ENCODE measurements at regions not wholly inside any gene's neighbourhood (a gene's known extent, or its start where the extent isn't known, plus 50 kb on each side); places are given as distances from the start of the nearest gene placed in this dataset.

DNA sequence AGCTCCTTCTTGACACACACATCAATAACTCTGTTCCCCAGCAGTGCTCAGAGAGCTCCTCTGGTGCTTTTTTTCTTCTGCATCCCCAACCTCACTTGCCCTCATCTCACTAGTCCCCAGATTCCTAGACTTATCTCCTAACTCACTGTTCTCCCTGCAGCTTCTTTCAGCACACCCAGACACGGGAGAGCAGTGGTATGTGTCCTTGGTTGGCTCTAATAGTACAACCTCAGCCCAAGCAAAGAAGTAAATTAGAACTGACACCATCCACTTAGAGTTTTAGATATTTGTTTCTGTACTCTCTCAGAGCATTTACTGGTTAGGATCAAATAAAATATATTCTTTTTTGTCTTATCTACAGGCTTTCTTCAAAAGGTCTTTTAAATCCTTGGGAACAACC lies 201.4 kb upstream of the SNX7 start:
- DNase-seq: no peak
- Mint-ChIP-seq H3K27ac (no peak overlapping the region), H3K9me3 (peaks cover 0 to 2% (median 0%) of the 10 kb centered on the region in 7 donors), H3K36me3 (no peaks in the 10 kb centered on the region), H3K27me3 (ENCODE audit: low read depth in 3 of 3) (peaks cover 0 to 2% (median 1%) of the 10 kb centered on the region in 3 donors), H3K4me1 (peaks cover 7% of the 10 kb centered on the region), H3K4me3 (no peak overlapping the region)
- H3K36me3 ChIP-seq (replicated peaks in 1 of 2; ENCODE audit: control insufficient read depth in 1 of 2, insufficient read depth in 2 of 2, low read length in 2 of 2): no peaks in the 10 kb centered on the region
- no CpG with 5 or more reads among the region's 1 CpG for WGBS (ENCODE audit: insufficient coverage)
- no peaks in the 10 kb centered on the region for H3K79me2 ChIP-seq (ENCODE audit: insufficient read depth, low read length)
- no peaks in the 10 kb centered on the region for H4K20me1 ChIP-seq (ENCODE audit: insufficient read depth, low read length)
- intact Hi-C loops (cut with micrococcal nuclease): no loop called here
- no peak overlapping the region for H3K4me3 ChIP-seq (replicated peaks in 1 of 3; ENCODE audit: low read depth in 2 of 3, low read length in 3 of 3)
- H3K27ac ChIP-seq (ENCODE audit: low read depth in 1 of 2, low read length in 2 of 2): no peak overlapping the region
- H3K4me1 ChIP-seq (ENCODE audit: control insufficient read depth in 1 of 2, insufficient read depth in 2 of 2, low read length in 2 of 2): no peaks in the 10 kb centered on the region
- no peaks in the 10 kb centered on the region for H3K9me3 ChIP-seq (replicated peaks in 1 of 2; ENCODE audit: control insufficient read depth in 1 of 2, insufficient read depth in 1 of 2, low read length in 2 of 2)
- no peak overlapping the region for H3K9ac ChIP-seq (ENCODE audit: insufficient read depth, low read length, poor library complexity, severe bottlenecking)
- no peak overlapping the region for H2AFZ ChIP-seq (ENCODE audit: insufficient read depth, low read depth, low read length, poor library complexity, severe bottlenecking)
- no peaks in the 10 kb centered on the region for H3K27me3 ChIP-seq (ENCODE audit: control insufficient read depth in 2 of 2, insufficient read depth in 2 of 2, low read length in 2 of 2)
- TF ChIP-seq, protein P1, sequence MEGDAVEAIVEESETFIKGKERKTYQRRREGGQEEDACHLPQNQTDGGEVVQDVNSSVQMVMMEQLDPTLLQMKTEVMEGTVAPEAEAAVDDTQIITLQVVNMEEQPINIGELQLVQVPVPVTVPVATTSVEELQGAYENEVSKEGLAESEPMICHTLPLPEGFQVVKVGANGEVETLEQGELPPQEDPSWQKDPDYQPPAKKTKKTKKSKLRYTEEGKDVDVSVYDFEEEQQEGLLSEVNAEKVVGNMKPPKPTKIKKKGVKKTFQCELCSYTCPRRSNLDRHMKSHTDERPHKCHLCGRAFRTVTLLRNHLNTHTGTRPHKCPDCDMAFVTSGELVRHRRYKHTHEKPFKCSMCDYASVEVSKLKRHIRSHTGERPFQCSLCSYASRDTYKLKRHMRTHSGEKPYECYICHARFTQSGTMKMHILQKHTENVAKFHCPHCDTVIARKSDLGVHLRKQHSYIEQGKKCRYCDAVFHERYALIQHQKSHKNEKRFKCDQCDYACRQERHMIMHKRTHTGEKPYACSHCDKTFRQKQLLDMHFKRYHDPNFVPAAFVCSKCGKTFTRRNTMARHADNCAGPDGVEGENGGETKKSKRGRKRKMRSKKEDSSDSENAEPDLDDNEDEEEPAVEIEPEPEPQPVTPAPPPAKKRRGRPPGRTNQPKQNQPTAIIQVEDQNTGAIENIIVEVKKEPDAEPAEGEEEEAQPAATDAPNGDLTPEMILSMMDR (IDR thresholded peaks at IDR 0.05): no peak
- no peak overlapping the region for H3K4me2 ChIP-seq (replicated peaks; ENCODE audit: extremely low read depth, low read length, poor library complexity, severe bottlenecking)

DNA sequence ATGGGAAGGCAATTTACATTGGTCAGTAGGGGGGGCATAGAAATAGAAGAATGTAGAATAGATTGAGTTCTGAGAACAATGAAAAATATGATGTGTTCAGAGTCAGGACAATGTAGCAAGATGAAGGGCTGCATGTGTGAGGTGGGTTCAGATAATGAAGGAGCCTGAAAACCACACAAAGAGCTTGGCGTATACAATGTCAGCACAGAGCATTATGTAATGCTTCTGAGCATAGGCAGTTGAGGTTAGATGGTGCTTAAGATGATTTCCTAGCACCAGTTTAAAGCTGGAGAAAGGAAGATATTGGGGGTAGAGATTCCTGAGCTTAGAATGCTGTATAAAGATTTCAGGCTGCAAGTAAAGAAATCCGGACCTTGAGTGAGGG lies 202.0 kb upstream of the SNX7 start:
- Mint-ChIP-seq H3K27me3 (ENCODE audit: low read depth in 3 of 3) (peaks cover 0 to 2% (median 1%) of the 10 kb centered on the region in 3 donors), H3K4me3 (no peak overlapping the region), H3K4me1 (peaks cover 7% of the 10 kb centered on the region), H3K27ac (no peak overlapping the region), H3K36me3 (no peaks in the 10 kb centered on the region), H3K9me3 (peaks cover 0 to 2% (median 0%) of the 10 kb centered on the region in 7 donors)
- H3K4me3 ChIP-seq (replicated peaks in 1 of 3; ENCODE audit: low read depth in 2 of 3, low read length in 3 of 3): no peak overlapping the region
- TF ChIP-seq, protein P1 (IDR thresholded peaks at IDR 0.05): no peak
- intact Hi-C loops (cut with micrococcal nuclease): no loop called here
- no peak for DNase-seq
- no peaks in the 10 kb centered on the region for H3K9me3 ChIP-seq (replicated peaks in 1 of 2; ENCODE audit: control insufficient read depth in 1 of 2, insufficient read depth in 1 of 2, low read length in 2 of 2)
- no peak overlapping the region for H3K9ac ChIP-seq (ENCODE audit: insufficient read depth, low read length, poor library complexity, severe bottlenecking)
- no peak overlapping the region for H3K4me2 ChIP-seq (replicated peaks; ENCODE audit: extremely low read depth, low read length, poor library complexity, severe bottlenecking)
- no peaks in the 10 kb centered on the region for H3K27me3 ChIP-seq (ENCODE audit: control insufficient read depth in 2 of 2, insufficient read depth in 2 of 2, low read length in 2 of 2)
- H3K27ac ChIP-seq (ENCODE audit: low read depth in 1 of 2, low read length in 2 of 2): no peak overlapping the region
- H2AFZ ChIP-seq (ENCODE audit: insufficient read depth, low read depth, low read length, poor library complexity, severe bottlenecking): no peak overlapping the region
- no peaks in the 10 kb centered on the region for H3K4me1 ChIP-seq (ENCODE audit: control insufficient read depth in 1 of 2, insufficient read depth in 2 of 2, low read length in 2 of 2)
- H4K20me1 ChIP-seq (ENCODE audit: insufficient read depth, low read length): no peaks in the 10 kb centered on the region
- H3K36me3 ChIP-seq (replicated peaks in 1 of 2; ENCODE audit: control insufficient read depth in 1 of 2, insufficient read depth in 2 of 2, low read length in 2 of 2): no peaks in the 10 kb centered on the region
- 100% methylated on average over 2 of the region's 2 CpGs for WGBS (ENCODE audit: insufficient coverage)
- no peaks in the 10 kb centered on the region for H3K79me2 ChIP-seq (ENCODE audit: insufficient read depth, low read length)
